Cardiac muscle cell (in vitro differentiated cells and primary cell): ENCODE measurements at regions not wholly inside any gene's neighbourhood (a gene's known extent, or its start where the extent isn't known, plus 50 kb on each side); places are given as distances from the start of the nearest gene placed in this dataset.

Source experiments
- DNase-seq, 2 donors: peaks; one replicate each; pipeline versions ENCODE4 v3.0.0 to v3.0.0-alpha.2; 2010 to 2017; ENCODE audit warnings: low read depth in 1 of 2, low spot score in 1 of 2
- H3K27ac ChIP-seq: fragments of 200-600 bp; sonication (generic); 2 replicates; pipeline ENCODE4 v1.5.1; 2016
- H3K27me3 ChIP-seq: fragments of 200-600 bp; sonication (generic); 2 replicates; pipeline ENCODE4 v1.6.0; 2016; ENCODE audit warnings: control low read depth
- H3K36me3 ChIP-seq: fragments of 200-600 bp; sonication (generic); 2 replicates; pipeline ENCODE4 v1.5.1; 2016; ENCODE audit warnings: control low read depth
- H3K4me1 ChIP-seq: fragments of 200-600 bp; sonication (generic); 2 replicates; pipeline ENCODE4 v1.8.1; 2017; ENCODE audit warnings: low read depth, mild to moderate bottlenecking, mixed run types
- H3K4me3 ChIP-seq: fragments of 200-600 bp; sonication (generic); 2 replicates; pipeline ENCODE4 v1.5.1; 2016; ENCODE audit warnings: mild to moderate bottlenecking
- H3K9me3 ChIP-seq: fragments of 200-600 bp; sonication (generic); 2 replicates; pipeline ENCODE4 v1.5.1; 2017; ENCODE audit warnings: low read depth, mild to moderate bottlenecking, control low read depth
- TF ChIP-seq, protein P1 (sequence below): IDR thresholded peaks from 2 replicates; pipeline ENCODE4 v1.5.1; 2012; ENCODE audit warnings: low read depth, mild to moderate bottlenecking, low read length

DNA sequence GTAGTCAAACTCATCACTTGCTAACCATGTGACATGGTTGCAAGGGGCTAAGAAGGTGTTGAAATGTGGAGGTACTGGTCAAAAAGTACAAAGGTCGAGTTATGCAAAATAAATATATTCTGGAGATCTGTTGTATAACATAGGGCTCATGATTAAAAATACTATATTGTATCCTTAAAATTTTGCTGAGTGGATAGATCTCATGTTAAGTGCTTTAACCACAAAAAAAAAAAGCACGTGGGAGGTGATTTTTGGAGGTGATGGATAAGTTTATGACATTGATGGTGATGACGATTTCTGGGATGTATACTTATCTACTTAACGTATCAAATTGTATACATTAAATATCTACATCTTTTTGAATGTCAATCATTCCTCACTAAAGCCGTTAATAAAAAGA lies 96.2 kb upstream of the PAPPA start:
- Histone ChIP-seq H3K27ac (no peak overlapping the region), H3K27me3 (no peaks in the 10 kb centered on the region), H3K4me1 (no peaks in the 10 kb centered on the region), H3K36me3 (no peaks in the 10 kb centered on the region), H3K9me3 (no peaks in the 10 kb centered on the region), H3K4me3 (no peak overlapping the region)
- TF ChIP-seq, protein P1, sequence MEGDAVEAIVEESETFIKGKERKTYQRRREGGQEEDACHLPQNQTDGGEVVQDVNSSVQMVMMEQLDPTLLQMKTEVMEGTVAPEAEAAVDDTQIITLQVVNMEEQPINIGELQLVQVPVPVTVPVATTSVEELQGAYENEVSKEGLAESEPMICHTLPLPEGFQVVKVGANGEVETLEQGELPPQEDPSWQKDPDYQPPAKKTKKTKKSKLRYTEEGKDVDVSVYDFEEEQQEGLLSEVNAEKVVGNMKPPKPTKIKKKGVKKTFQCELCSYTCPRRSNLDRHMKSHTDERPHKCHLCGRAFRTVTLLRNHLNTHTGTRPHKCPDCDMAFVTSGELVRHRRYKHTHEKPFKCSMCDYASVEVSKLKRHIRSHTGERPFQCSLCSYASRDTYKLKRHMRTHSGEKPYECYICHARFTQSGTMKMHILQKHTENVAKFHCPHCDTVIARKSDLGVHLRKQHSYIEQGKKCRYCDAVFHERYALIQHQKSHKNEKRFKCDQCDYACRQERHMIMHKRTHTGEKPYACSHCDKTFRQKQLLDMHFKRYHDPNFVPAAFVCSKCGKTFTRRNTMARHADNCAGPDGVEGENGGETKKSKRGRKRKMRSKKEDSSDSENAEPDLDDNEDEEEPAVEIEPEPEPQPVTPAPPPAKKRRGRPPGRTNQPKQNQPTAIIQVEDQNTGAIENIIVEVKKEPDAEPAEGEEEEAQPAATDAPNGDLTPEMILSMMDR: no peak
- no peak for DNase-seq

DNA sequence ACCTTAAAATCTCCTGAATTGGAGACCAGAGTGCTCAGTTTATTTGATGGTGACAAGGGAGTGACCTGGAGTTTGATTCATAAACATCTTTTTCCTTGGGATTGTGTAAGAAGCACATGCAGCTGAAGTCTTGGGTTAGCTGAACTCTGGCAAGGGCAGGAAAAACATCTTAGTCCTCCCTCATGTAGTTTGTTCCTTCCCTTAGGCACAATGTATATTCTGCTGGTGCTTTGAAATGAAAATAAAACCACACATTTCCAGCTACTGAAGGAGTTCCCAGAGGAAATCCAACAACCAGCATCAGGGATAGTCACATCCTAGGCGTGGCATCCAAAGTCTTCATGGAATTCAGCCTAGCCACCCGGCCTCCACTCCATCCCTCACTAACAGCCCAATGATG lies 95.2 kb upstream of the PAPPA start:
- peak in 1 of 2 donors; percentile 37 for DNase-seq
- H3K27me3 ChIP-seq: no peaks in the 10 kb centered on the region
- H3K4me1 ChIP-seq: no peaks in the 10 kb centered on the region
- H3K27ac ChIP-seq: no peak overlapping the region
- H3K9me3 ChIP-seq: no peaks in the 10 kb centered on the region
- TF ChIP-seq, protein P1: no peak
- no peak overlapping the region for H3K4me3 ChIP-seq
- H3K36me3 ChIP-seq: no peaks in the 10 kb centered on the region

DNA sequence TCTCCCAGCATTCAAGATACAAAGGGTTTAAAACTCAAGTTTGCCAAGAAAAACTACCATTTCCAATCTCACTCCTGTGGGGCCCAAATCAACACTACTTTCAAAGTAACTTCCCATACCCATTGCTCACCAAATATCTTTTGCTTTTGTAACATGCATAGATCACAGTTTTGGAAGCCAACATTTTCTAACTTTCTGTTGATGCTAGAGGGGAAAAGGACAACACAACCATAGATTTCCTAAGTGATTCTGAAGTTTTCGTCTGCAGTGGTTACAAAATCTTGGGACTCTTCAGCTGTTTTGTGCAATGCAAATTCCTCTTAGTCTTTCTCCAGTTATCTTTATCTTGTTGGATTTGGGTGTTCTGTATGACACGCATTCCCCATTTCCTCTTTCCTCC lies 94.1 kb upstream of the PAPPA start:
- H3K36me3 ChIP-seq: no peaks in the 10 kb centered on the region
- no peak overlapping the region for H3K4me3 ChIP-seq
- H3K27ac ChIP-seq: no peak overlapping the region
- peak in 1 of 2 donors; percentile 82 for DNase-seq
- no peaks in the 10 kb centered on the region for H3K4me1 ChIP-seq
- TF ChIP-seq, protein P1: no peak
- no peaks in the 10 kb centered on the region for H3K9me3 ChIP-seq
- no peaks in the 10 kb centered on the region for H3K27me3 ChIP-seq

DNA sequence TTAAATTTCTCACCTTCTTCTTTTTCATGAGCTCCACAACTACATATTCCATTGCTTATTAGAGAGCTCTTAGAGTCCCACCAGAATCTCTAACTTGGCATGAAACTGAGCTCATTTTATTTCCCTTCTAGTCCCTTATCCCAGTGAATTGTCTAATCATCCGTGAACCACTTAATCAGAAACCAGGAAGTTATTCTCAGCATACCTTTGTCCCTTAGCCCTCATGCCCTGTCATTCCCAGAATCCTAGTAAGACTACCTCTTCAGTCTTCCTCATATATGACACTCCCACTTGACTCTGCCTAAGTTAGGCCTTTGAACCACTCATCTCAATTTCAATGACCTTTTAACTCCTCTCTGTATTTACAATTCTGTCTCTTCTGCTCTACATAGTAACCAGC lies 93.0 kb upstream of the PAPPA start:
- TF ChIP-seq, protein P1: no peak
- no peaks in the 10 kb centered on the region for H3K27me3 ChIP-seq
- no peaks in the 10 kb centered on the region for H3K36me3 ChIP-seq
- no peak overlapping the region for H3K4me3 ChIP-seq
- no peak for DNase-seq
- H3K4me1 ChIP-seq: no peaks in the 10 kb centered on the region
- H3K27ac ChIP-seq: no peak overlapping the region
- H3K9me3 ChIP-seq: no peaks in the 10 kb centered on the region

DNA sequence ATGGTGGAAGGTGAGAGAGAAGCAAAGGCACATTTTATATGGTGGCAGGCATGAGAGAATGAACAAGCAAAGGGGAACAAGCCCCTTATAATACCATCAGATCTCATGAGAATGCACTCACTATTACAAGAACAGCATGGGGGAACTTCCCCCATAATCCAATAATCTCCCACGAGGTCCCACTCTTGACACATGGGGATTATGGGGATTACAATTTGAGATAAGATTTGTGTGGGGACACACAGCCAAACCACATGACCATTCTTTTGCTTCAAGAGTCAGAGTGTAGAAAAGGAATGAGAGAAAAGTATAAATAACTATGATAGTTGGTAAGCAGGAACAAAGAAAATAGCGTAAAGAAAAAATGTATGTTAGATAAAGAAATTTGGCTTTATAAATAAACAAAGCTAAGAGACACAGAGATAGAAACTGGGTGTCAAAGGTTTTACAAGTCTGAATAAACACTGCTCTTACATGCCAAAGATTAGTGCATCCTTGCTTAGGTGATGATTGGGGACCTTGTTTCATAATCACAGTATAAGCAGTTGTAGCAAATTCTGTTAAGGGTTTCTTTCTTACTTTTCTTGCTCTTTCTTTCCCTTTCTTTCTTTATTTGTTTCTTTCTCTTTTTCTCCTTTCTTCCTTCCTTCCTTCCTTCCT lies 91.9 kb upstream of the PAPPA start:
- no peak overlapping the region for H3K4me3 ChIP-seq
- H3K27ac ChIP-seq: no peak overlapping the region
- no peaks in the 10 kb centered on the region for H3K4me1 ChIP-seq
- H3K27me3 ChIP-seq: no peaks in the 10 kb centered on the region
- H3K36me3 ChIP-seq: no peaks in the 10 kb centered on the region
- no peaks in the 10 kb centered on the region for H3K9me3 ChIP-seq
- DNase-seq: no peak
- TF ChIP-seq, protein P1: no peak
